ENCODE measurements at regions not wholly inside any gene's neighbourhood (a gene's known extent, or its start where the extent isn't known, plus 50 kb on each side); places are given as distances from the start of the nearest gene placed in this dataset.

GRCh38 chr4:30642567-30642966 is 77.6 kb upstream of the PCDH7 start:
- no peak for TF ChIP-seq CTCF (IDR thresholded peaks at IDR 0.05)
- no peak for TF ChIP-seq POLR2A (IDR thresholded peaks at IDR 0.05)
